Astrocyte of the cerebellum (primary cell): ENCODE measurements at regions not wholly inside any gene's neighbourhood (a gene's known extent, or its start where the extent isn't known, plus 50 kb on each side); places are given as distances from the start of the nearest gene placed in this dataset.

Experiments used
- DNase-seq: peaks from one replicate; pipeline ENCODE4 v3.0.0-alpha.2; 2011; ENCODE audit warnings: low read depth
- H3K4me3 ChIP-seq: 2 replicates; pipeline ENCODE4 v1.5.1; 2011; ENCODE audit warnings: mild to moderate bottlenecking, low read depth, low read length, moderate library complexity
- in situ Hi-C: cut with HindIII; loops from 2 replicates; pipeline ENCODE4 v1.10.0; 2017; ENCODE audit warnings: low sequenced_read_pairs
- TF ChIP-seq, protein P1 (sequence below): IDR thresholded peaks from 2 replicates; pipeline ENCODE4 v1.5.1; 2012; ENCODE audit warnings: low read length, low read depth, moderate library complexity, mild to moderate bottlenecking; ENCODE audit errors: missing control alignments

- TF ChIP-seq, protein P1, sequence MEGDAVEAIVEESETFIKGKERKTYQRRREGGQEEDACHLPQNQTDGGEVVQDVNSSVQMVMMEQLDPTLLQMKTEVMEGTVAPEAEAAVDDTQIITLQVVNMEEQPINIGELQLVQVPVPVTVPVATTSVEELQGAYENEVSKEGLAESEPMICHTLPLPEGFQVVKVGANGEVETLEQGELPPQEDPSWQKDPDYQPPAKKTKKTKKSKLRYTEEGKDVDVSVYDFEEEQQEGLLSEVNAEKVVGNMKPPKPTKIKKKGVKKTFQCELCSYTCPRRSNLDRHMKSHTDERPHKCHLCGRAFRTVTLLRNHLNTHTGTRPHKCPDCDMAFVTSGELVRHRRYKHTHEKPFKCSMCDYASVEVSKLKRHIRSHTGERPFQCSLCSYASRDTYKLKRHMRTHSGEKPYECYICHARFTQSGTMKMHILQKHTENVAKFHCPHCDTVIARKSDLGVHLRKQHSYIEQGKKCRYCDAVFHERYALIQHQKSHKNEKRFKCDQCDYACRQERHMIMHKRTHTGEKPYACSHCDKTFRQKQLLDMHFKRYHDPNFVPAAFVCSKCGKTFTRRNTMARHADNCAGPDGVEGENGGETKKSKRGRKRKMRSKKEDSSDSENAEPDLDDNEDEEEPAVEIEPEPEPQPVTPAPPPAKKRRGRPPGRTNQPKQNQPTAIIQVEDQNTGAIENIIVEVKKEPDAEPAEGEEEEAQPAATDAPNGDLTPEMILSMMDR: no peak
- DNase-seq: no peak
- no peak overlapping the region for H3K4me3 ChIP-seq
- in situ Hi-C loops: no loop called here
These were observed 412.1 kb downstream of the TBL1XR1 start for GRCh38 chr3:176785171-176785570.

DNA sequence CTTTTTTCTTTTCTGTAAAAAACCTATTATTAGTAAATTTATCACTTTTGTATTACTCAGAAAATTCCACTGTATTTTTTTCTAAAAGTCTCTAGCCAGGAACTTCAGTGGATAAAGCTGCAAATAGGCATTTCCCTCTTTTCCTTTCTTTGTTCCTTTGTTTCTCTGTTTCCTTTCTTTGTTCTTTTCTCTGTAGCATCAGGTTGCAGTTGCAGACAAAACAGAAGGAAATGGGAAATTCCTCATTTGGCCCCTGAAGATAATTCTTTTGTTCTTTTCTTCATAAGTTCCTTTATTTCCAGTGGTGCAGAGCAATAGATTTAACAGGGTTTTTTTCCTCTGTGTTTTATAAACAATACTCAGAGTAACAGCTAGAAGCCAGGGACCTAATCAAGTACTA is 416.5 kb downstream of the TBL1XR1 start:
- H3K4me3 ChIP-seq: no peak overlapping the region
- in situ Hi-C loops: no loop called here
- TF ChIP-seq, protein P1: no peak
- DNase-seq: no peak

DNA sequence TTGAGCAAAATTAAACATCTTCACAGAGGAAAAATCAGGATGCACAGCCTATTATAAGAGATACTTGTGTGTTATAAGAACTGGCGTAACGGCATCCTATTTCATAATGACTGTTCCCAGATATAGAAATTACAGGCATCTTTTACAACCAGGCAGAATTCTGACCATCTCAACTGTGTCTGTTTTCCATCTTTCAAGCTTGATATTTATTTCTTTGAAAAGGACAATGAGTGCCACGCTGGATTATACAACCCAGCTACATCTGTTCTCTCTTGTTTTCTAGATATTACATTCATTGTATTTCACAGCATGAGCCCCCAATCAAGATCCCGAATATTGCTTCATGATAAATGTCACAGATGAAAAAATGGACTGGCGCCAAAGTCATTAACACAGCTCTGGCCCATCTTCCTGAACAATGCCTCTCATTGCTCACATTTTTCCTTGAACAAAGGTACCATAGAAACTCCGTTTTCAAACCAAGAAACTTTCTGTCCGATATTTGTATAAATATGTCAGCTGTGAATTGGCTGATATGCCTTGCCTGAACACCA is 420.6 kb downstream of the TBL1XR1 start:
- TF ChIP-seq, protein P1: no peak
- in situ Hi-C loops: no loop called here
- no peak overlapping the region for H3K4me3 ChIP-seq
- DNase-seq: no peak

DNA sequence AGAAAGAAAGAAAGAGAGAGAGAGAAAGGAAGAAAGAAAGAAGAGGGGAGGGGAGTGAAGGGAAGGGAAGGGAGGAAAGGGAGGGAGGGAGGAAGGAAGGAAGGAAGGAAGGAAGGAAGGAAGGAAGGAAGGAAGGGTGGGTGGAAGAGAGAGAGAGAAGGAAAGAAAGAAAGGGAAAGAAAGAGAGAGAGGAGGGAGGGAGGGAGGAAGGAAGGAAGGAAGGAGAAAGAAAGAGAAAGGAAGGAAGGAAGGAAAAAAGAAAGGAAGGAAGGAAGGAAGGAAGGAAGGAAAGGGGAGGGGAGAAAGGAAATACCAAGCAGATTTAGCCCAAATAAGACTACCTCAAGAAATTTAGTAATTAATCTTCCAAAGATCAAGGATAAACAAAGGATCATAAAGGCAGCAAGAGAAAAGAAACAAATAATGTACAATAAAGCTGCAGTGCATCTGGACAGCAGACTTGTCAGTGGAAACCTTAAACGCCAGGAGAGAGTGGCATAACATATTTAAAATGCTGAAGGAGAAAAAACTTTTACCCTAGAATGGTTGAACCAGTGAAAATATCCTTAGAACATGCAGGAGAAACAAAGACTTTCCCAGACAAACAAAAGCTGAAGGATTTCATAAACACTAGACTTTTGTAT is 427.6 kb downstream of the TBL1XR1 start:
- TF ChIP-seq, protein P1: no peak
- no peak overlapping the region for H3K4me3 ChIP-seq
- no peak for DNase-seq
- in situ Hi-C loops: no loop called here

DNA sequence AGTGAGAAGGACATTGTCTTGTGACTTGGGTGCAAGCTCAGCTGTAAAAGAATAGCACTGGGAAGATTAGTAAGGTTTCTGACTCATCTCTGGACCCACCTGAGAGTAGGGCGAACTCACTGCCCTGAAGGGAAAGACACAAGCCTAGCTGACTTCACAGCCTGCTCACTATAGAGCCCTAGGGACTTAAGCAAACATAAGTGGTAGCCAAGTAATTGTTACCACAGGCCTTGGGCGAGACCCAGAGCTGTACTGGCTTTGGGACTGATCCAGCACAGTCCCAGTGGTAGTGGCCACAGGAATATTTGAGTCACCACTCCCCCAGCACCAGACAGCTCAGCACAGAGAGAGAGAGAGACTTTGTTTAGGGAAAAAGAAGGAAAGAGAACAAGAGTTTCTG is 429.9 kb downstream of the TBL1XR1 start:
- in situ Hi-C loops: no loop called here
- peak; percentile 97 for DNase-seq
- no peak overlapping the region for H3K4me3 ChIP-seq
- TF ChIP-seq, protein P1: no peak

DNA sequence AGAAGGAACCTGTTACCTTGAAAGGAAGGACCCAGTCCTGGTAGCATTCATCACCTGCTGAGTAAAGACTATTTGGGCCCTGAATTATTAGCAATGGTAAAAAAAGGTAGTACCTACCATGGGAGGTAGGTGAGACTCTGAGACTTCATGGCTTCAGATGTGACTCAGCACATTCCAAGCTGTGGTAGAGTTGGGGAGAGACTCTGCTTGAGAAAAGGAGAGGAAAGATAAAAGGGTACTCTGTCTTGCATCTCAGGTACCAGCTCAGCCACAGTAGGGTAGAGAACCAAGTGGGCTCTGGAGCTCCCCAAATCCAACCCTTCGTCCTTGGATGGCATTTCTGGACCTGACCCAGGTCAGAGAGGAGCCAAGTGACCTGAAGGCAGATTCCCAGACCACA is 430.4 kb downstream of the TBL1XR1 start:
- in situ Hi-C loops: no loop called here
- no peak for DNase-seq

More for the DNA sequence above, 430.4 kb downstream of the TBL1XR1 start:
- TF ChIP-seq, protein P1: no peak
- no peak overlapping the region for H3K4me3 ChIP-seq
